GM12874 (cell line): ENCODE measurements at regions not wholly inside any gene's neighbourhood (a gene's known extent, or its start where the extent isn't known, plus 50 kb on each side); places are given as distances from the start of the nearest gene placed in this dataset.

Experiments used
- TF ChIP-seq, protein P1 (sequence below): IDR thresholded peaks from 2 replicates; pipeline ENCODE4 v1.5.1; 2011; ENCODE audit warnings: low read depth, mild to moderate bottlenecking, control low read depth, low read length, moderate library complexity; ENCODE audit not compliant: insufficient read depth

DNA sequence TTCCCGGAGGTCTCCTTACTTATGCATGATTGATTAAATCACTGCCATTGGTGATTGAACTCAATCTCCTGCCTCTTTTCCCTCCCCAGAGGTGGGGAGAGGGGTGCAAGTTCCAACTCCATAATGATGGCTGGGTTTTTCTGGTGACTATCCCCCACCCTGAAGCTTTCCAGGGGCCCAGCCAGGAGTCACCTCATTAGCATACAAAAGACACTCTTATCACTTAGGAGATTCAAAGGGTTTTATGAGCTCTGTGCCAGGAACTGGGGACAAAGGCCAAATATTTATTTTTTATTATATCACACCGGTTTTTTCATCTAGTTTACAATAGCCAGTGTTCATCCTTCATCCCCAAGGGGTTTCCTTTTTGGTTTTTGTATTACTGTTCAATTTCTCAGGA, 300.7 kb downstream of the ETNK1 start:
- TF ChIP-seq, protein P1, sequence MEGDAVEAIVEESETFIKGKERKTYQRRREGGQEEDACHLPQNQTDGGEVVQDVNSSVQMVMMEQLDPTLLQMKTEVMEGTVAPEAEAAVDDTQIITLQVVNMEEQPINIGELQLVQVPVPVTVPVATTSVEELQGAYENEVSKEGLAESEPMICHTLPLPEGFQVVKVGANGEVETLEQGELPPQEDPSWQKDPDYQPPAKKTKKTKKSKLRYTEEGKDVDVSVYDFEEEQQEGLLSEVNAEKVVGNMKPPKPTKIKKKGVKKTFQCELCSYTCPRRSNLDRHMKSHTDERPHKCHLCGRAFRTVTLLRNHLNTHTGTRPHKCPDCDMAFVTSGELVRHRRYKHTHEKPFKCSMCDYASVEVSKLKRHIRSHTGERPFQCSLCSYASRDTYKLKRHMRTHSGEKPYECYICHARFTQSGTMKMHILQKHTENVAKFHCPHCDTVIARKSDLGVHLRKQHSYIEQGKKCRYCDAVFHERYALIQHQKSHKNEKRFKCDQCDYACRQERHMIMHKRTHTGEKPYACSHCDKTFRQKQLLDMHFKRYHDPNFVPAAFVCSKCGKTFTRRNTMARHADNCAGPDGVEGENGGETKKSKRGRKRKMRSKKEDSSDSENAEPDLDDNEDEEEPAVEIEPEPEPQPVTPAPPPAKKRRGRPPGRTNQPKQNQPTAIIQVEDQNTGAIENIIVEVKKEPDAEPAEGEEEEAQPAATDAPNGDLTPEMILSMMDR = no peak

DNA sequence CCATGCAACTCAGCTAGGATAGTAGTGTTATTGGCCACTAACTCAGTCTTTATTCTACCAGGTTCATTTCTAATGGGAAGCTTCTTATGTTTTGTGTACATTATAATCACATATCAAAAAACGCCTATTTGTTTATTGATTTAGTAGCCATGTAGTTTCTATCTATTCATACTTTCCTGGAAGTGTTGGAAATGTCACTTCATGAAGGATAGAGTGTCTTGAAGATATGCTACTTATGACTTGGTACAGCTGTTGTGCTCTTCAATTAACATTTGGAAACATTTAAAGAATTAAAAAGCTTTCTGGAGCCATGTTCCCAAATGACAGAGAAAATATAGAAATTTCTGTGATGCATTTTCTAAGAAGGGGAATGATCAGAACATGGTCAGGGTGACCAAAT, 307.5 kb downstream of the ETNK1 start:
- TF ChIP-seq, protein P1 = no peak

GRCh38 chr12:22935090-22935489, 310.1 kb downstream of the ETNK1 start:
- TF ChIP-seq, protein P1 = no peak

DNA sequence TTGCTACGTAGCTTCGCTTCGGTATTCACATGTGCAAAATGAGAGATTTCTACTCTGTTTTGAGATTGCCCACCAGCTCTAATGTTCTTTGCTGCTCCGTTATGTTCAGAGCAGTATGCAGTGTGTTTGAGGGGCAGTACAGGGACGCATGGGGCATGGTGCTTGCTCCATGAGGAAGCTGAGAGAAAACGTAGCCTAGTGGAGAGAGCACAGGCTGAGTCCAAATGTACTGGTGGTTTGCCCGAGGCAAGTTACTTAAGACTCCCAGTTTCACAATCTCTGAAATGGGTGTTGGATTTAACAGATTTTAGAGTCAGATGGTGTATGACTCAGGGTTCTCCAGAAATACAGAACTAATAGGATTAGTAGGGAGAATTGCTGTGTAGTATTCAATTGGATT, 310.5 kb downstream of the ETNK1 start:
- TF ChIP-seq, protein P1 = no peak

GRCh38 chr12:22938323-22938722, 313.4 kb downstream of the ETNK1 start:
- TF ChIP-seq, protein P1 = no peak

- TF ChIP-seq, protein P1 = no peak
Observed at GRCh38 chr12:22951206-22951605, 326.2 kb downstream of the ETNK1 start.

DNA sequence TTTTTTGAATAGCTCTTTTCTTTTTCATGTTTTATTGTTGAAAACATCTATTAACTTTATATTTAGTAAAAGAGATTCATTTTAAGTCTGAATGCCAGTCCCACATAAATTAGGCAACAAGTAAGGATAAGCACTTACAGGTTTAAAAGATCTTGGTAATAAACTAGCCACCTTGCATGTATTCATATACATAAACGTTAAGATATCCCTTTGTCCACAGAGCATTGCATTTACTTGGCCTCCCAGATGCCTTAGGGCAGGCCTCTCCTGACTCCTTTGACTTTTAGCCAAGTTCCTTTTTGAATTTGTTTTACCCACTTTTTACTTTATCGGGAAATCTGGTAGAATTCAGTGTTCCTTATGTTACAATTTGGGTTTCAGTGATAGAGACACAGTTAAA, 331.7 kb downstream of the ETNK1 start:
- TF ChIP-seq, protein P1 = no peak

DNA sequence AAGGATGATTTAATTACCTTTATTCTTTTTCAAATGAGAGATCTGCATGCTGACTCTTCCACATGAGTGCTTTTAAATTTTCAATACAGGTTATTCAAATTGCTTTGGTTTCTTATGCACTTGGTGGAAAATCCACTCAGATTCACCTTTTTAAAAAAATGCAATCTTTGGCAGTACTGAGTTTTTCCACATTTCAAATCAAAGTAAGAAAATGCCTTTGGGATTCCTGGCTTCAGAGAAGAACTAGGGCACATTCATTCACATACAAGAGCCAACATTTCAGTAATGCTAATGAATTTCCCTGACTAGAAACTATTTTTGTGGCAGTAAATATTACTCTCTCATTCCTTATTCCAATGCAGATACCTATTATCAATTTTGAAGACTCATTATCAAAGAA, 342.2 kb downstream of the ETNK1 start:
- TF ChIP-seq, protein P1 = no peak
